GM18511 (cell line): ENCODE measurements at regions not wholly inside any gene's neighbourhood (a gene's known extent, or its start where the extent isn't known, plus 50 kb on each side); places are given as distances from the start of the nearest gene placed in this dataset.
"Not testable (repeated sequence)": the region's sequence is repeated elsewhere in the genome, so short reads cannot be mapped to it uniquely, and the experiment has no call there.

Source experiments
- ATAC-seq: cut with Tn5 transposase; IDR thresholded peaks from one replicate; pipeline ENCODE4 v1.9.1; 2021; ENCODE audit warnings: mild to moderate bottlenecking, moderate library complexity; ENCODE audit not compliant: unreplicated experiment

DNA sequence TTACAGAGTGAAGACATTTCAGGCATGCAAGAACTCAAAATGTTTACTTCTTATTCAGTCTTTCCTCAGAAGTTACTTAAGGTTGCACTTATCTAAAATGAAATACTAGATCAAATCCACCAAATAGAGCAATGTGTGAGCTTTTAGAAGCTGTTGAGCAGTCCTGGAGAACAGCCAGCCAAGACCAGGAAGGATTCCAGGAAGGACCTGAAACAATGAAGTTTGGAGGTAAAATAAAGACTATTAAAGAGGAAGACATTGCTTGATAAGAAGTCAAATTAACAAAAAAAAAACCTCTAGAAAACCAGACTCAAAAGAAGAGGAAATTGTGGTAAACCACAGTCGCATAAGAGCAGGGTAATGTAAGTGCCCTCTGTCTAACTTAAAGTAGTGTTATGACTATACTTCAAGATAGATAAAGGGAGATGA, 156.2 kb upstream of the S1PR3 start:
- ATAC-seq = peak; percentile 98

DNA sequence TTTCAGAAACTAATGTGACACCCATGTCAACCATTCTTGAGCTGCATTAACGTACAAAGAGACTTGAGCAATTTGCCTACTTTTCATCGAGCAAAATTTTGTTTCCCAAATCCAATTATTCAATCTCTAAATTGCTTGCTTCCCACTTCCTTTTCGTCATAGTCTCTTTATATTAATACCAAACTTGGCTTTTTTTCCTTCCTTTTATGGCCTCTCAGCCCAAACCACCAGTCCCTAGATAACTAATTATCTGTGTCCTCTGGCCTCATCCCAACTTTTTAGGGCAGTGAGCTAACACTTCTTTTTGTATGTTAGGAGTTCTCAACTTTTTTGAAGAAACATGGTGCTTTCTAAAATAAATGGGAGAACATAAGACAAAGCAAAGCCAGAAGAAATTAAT, 155.5 kb upstream of the S1PR3 start:
- no peak for ATAC-seq

DNA sequence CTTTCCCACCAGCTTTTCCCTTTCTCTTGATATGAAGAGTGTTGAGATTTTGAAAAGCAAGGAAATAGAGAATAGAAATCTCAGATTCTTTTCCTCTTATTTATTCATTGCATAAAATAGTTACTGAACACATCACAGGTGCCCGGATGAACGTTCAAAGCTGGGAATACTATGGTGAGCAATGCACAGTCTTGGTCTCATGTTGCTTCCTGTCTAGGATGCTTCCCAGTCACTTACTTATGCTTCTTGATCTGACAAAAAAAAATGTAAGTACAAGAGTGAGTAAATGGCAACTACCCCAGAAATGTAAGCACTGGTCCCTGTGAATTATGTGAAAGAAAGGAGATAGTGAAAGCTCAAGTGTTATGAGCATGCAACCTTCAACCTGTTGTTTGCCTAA, 153.5 kb upstream of the S1PR3 start:
- ATAC-seq = no peak

DNA sequence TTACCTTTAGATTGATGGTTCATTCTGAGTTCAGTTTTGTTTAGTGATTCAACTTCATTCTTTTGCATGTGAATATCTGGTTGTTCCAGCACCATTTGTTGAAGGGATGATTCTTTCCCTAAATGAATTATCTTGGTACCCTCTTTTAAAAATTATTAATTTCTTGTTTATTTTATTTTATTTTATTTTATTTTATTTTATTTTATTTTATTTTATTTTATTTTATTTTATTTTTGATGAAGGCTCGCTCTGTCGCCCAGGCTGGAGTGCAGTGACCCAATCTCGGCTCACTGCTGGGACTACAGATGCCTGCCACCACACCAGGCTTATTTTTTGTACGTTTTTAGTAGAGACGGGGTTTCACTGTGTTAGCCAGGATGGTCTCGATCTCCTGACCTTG, 141.4 kb upstream of the S1PR3 start:
- ATAC-seq = not testable (repeated sequence)

DNA sequence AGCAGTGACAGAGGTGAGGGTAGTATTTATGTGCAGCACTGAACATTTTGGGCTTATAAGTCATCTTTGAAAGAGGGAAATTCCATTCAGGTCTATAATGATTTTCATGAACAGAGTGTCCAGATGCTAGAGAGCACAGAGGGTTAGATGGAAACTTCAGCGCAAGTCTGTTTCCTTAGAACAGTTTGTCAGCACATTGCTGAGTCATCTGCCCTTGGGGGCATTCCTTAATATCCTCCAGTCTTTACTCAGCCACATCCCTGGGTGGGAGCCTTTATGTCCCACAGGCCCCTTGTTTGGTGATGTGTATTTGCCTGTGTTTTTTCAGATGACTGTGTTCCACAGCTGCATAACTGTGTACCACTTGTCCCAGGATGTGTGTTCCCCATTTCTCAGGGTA, 138.5 kb upstream of the S1PR3 start:
- ATAC-seq = no peak

DNA sequence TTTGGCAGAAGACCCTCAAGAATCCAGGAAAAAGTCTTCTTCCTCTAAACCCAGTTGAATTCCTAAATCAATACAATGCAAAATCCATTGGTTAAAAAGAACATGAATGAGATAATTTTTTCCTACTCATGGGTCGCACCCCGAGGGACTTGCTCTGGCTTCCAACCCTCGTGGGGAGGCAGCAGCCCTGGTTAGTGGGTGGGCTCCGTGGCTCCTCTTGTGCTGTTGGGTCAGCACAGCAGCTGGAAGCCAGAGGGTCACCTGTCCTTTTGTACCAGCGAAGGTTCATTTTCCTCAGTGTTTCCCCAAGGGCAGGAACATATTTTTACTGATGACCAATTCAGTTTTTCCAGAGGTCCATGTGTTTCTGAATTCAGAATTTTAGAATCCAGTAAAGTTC, 120.6 kb upstream of the S1PR3 start:
- no peak for ATAC-seq

DNA sequence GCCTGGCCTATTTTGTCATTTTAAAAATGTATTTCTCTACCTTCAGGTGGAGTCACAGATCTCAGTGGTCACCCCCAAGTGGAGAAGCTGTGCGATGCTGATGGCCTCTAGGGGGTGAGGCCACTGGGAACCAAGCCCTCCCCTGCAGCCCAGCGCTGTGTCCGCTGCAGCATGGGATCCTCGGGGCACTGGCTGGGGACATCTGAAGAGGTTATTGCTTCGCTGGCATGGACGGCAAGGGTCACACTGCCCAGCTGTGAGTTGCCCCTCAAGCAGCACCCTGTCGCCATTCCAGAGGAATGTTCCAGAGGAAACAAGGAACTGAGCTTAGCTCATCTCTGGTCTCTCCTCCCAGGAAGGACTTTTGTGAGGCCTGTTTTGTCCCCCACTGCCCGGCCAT, 119.6 kb upstream of the S1PR3 start:
- no peak for ATAC-seq

DNA sequence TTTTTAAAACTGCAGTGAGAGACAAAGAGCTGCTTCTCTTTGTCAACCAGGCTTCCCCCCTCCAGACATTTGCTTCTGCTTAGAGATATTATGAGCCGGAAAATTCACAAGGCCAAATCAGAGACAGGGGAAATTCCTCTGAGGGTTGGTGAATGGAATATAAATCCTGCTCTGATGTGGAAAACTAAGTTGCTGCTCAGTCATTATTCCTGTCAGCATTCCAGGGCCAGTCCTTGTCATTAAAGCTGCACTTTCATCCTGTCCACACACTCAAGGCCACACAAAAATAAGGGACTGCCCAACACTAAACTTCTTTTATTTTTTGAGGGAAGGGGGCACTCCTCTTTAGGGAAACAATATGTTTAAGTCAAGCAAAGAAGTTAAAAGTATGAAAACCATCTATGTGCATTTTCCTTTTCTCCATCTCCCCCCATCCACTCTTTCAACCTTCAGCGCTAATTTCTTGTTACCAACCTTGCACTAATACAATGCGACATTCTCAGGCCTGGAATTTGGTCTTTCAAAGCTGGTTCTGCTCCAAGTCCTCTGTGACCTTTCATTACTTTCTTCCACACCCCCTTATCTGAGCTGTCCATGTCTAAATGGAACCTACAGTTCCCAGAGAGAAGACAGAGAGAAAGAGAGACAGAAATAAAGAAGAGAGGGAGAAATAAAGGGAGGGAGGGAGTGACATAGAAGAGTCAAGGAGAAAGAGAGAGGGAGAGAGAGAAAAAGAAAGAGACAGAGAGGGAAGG, 118.9 kb upstream of the S1PR3 start:
- no peak for ATAC-seq

DNA sequence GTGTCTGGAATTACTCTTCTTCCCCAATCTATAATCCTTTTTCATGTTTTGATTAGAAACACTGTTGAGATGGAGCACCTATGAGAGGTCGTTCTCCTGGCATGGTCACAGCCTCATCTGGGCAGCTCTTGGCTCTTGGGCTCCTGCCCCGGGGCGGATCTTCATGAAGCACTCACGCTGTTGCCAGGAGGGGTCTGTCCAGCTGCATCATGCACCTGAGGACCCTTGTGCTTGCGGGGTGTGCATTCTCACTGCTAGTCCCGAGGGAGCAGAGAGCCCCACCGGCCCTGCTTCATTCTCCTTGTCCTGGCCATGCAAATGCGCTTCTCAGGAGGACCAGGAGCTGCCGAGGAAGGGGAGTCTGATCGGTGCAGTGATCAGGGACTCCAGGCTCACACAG, 117.6 kb upstream of the S1PR3 start:
- ATAC-seq = no peak

DNA sequence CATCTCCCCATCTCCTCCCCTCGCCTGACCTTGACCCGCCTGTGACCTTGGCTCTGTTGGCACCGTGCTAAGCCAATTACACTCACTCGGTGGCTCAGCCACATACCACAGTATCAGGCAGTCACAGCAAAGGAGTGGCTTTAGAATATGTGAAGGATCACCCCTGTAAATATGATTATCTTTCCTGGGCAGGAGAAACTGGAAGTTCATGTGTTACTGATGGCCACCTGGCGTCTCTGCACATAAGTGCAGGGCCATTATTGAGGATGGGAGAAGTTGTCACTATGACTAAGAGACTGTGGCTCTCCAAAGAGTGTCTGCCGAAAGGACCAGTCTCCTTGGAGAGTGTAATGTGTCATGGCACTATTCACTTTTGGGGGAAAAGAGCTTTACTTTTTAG, 116.9 kb upstream of the S1PR3 start:
- ATAC-seq = no peak

DNA sequence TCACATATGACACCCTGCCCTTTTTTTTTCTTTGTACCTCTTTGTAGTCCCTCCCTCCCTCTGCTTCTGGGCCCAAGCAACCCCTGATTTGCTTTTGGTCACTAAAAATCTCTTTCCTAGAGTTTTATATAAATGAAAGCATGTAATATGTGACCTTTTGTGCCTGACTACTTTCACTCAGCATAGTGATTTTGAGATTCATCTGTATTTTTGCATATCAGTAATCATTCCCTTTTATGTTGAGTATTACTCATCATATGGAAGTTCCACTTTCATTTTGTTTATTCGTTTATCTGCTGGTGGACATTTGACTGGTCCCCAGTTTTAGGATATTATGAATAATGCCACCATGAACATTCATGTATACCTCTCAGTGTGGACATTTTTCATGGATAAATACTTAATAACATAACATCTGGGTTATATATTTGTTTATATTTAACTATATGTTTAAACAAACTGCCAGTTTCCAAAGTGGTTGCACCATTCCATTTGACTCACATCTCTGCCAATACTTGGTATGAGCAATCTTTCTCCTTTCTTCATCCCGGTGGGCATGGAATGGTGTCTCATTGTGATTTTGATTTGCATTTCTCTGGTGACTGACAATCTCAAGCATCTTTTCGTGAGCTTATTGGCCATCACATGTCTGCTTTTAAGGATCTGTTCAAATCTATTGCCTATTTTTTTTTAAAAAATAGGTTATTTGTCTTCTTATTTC, 115.7 kb upstream of the S1PR3 start:
- ATAC-seq = no peak

DNA sequence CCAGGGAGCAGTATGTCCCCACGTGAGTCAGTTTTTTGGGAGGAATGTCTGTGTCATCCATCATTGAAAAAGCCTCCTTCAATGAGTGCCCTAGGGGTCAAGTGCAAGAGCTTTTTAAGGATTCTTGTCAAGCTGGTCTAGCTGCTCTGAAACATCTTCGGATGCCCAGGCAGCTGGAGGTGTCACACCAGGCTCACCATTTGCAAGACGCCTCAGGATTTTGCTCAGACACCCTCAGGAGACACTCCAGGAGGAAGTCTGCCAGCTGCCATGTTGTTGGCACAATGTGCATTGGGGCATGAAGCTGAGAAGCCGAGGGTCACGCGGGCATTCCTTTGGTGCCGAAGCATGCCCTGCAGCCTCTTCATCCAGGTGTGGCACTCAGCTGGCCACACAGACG, 111.1 kb upstream of the S1PR3 start:
- no peak for ATAC-seq

DNA sequence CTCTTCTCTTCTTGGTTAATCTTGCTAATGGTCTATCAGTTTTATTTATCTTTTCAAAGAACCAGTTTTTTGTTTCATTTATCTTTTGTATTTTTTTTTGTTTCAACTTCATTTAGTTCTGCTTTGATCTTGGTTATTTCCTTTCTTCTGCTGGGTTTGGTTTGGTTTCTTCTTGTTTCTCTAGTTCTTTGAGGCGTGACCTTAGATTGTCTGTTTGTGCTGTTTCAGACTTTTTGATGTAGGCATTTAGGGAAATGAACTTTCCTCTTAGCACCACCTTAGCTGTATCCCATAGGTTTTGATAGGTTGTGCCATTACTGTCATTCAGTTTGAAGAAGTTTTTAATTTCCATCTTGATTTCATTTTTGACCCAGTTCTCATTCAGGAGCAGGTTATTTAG, 107.0 kb upstream of the S1PR3 start:
- not testable (repeated sequence) for ATAC-seq

DNA sequence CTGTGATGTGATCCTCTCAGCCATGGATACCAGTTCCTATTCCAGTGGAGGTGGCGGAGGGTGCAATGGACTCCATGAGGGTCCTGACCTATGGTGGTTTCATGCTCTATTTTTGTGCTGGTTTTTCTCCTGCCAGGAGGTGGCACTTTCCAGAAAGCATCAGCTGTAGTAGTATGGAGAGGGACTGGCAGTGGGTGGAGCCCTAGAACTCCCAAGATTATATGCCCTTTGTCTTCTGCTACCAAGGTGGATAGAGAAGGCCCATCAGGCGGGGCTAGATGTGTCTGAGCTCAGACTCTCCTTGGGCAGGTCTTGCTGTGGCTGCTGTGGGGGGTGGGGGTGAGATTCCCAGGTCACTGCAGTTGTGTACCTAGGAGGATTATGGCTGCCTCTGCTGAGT, 104.5 kb upstream of the S1PR3 start:
- ATAC-seq = not testable (repeated sequence)

DNA sequence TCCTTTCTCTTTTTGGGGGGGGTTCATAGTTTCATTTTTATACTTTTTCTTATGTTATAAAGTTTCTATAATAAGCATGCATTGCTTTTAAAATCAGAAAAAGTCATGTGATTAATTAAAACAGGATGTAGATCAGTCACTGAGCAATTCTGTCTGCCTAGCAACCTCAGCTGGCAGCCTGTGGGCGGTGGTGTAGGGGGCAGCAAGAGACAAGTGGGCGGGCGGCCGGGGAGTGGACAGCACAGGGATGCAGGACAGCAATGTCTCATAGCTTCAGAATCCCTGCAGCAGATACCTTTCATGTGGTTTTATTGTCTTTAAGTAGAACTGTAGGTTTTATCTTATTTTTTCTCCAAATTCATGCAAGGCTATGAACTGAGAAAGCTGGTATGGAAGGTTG, 101.9 kb upstream of the S1PR3 start:
- ATAC-seq = no peak

DNA sequence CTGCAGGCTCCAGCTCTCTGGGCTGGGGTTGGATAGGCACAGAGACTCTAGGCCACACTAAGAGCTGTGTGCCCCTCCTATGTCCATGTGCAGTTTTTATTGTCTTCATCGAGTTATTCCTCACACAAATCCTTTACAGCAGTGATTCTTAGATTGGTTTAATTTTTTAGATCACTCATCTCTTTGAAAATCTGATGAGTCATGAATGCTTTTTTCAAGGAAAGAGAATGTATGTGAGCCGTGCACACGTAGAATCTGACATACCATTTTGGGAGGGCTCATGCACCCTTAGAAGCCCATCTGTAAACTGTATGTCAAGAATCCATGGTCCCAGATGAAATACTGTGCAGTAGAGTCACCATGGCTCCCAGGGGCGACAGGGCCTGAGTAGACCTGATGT, 100.7 kb upstream of the S1PR3 start:
- ATAC-seq = no peak

DNA sequence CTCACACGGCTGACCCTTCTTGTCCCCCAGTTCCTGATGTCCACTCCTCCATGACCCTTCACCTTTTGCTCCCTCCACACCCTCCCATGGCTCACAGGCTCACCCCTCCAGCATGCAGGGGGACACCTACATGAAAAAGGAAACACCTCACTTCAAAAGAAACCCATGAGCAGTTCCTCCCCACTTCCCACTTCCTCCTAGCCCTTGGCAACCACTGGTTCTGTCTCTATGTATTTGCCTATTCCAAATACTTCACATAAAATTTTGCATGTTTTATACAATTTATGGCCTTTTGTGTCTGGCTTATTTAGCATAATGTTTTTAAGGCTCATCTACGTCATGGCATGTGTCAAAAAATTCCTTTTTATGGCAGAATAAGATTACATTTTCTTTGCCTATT, 100.2 kb upstream of the S1PR3 start:
- no peak for ATAC-seq

DNA sequence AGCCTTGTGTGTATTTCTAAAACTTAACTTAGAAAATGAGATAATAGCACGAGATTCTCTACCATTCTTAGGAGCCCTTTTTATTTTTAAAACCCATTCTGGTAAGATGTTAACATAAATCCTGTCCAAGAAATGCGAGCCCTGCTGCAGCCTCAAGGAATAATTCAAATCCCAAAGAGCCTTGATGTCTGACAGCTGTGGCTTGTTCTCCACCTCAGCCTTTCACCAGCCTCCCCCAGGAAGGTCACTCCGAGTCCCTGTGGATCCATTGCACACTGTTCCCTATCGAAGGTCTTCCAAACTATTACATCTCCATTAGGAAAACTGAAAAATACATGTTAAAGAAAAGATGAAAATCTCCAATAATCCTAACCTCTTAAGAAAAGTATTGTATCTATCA, 98.5 kb upstream of the S1PR3 start:
- no peak for ATAC-seq

DNA sequence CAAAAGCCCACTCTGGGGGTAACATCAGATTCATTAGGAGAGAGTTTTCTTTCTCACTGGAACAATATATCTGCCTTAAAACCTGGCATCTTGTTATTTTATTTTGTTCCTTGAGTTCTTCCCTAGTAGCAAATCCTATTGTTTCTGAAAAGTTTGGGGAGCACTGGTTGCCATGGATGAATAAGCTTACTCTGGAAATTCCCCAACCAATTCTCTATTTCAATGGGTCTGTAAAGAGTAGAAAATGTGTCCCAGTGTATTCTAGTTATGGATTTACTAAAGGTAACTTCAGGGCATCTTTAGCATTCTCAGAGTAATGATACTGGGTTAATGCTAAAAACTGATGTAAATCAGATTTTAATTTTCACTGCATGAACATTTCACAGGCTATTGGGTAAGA, 94.2 kb upstream of the S1PR3 start:
- ATAC-seq = no peak

DNA sequence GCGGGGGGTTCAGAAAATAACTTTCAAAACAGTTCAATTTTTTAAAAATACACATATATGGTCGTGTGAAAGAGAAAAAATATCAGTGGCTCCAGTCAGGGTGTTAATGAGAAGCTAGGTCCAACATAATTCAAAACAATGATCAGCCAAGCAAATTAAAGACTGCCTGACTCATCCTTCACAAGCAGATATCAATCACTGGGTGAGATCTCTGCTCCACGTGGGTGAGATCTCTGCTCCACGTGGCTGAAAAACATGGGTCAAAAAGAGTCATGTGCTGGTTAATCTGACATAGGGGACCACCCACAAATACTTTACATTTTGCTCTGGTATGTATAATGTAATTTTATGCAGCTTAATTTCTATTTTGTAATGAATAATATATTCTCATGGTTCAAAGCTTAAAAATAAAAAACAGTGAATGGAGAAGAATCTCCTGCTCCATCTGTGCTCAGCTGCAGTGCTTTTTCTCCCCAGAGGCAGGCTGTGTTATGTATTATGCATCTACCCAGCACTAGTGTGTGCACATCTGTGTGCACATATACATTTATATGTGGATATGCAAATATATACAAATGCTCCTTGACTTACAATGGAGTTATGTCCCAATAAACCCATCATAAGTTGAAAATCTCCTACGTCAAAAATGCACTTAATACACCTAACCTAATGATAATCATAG, 93.1 kb upstream of the S1PR3 start:
- no peak for ATAC-seq

DNA sequence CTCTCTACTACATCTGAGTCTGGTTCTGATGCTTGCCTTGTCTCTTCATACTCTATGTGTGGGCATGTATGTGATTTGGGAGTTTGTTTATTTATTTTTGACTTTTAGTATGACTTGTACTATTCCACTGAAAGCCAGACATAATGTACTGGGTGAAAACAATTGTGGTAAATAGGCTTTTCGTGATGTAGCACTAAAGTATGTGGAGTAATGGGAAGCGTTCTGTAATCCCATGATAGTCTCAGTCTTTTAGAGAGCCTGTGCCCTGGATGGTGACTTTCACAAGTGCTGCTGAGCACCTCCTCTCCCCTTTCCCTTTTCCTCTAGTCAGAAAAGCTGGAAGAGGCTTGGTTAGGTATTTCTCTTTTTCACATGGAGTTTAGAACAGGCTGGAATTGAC, 85.8 kb upstream of the S1PR3 start:
- no peak for ATAC-seq

DNA sequence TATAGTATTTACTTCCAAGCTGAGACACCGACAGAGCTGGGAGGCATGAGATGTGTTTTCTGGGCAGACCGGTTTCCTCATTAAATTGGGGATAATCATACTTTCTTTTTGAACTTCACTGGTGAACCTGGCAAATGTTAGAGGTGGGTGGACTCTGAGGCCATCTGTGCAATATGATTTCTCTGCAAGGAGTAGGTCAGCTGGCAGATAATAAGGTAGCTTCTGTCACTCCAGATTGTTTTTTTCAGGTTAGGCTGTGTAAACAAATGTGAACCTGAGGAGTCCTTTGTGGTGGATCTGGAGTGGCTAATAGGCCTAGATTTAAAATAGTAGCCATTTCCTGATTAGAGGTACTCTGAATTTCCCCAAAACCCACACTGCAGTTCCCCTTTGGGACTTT, 75.4 kb upstream of the S1PR3 start:
- ATAC-seq = no peak
